BE2C (cell line): ENCODE measurements at regions not wholly inside any gene's neighbourhood (a gene's known extent, or its start where the extent isn't known, plus 50 kb on each side); places are given as distances from the start of the nearest gene placed in this dataset.

Experiments used
- DNase-seq: peaks from one replicate; pipeline ENCODE4 v3.0.0-alpha.2; 2020
- H3K27me3 ChIP-seq: fragments of 250-450 bp; sonication (Bioruptor Pico); 2 replicates; pipeline ENCODE4 v1.5.1; 2020; ENCODE audit warnings: mild to moderate bottlenecking
- H3K36me3 ChIP-seq: fragments of 250-450 bp; sonication (Bioruptor Pico); 2 replicates; pipeline ENCODE4 v1.5.1; 2020; ENCODE audit warnings: mild to moderate bottlenecking
- H3K4me1 ChIP-seq: fragments of 250-450 bp; sonication (Bioruptor Pico); 2 replicates; pipeline ENCODE4 v1.5.1; 2020
- H3K4me3 ChIP-seq: 2 replicates; pipeline ENCODE4 v1.5.1; 2011; ENCODE audit warnings: low read depth, low read length
- H3K9me3 ChIP-seq: fragments of 250-450 bp; sonication (Bioruptor Pico); 2 replicates; pipeline ENCODE4 v1.5.1; 2020
- CTCF ChIP-seq: IDR thresholded peaks from 2 replicates; pipeline ENCODE4 v1.5.1; 2012; ENCODE audit warnings: mild to moderate bottlenecking, low read depth, low read length

- H3K9me3 ChIP-seq = no peaks in the 10 kb centered on the region
- no peaks in the 10 kb centered on the region for H3K27me3 ChIP-seq
- DNase-seq = no peak
- H3K4me3 ChIP-seq = no peak overlapping the region
- H3K36me3 ChIP-seq = no peaks in the 10 kb centered on the region
- no peaks in the 10 kb centered on the region for H3K4me1 ChIP-seq
- no peak for TF ChIP-seq CTCF
Observed at GRCh38 chr12:127621366-127621765, 645.6 kb upstream of the TMEM132C start.

GRCh38 chr12:127623362-127623761 is 643.6 kb upstream of the TMEM132C start:
- DNase-seq = no peak
- no peak for TF ChIP-seq CTCF
- Histone ChIP-seq H3K4me1 (no peaks in the 10 kb centered on the region), H3K9me3 (no peaks in the 10 kb centered on the region), H3K27me3 (no peaks in the 10 kb centered on the region), H3K4me3 (no peak overlapping the region), H3K36me3 (no peaks in the 10 kb centered on the region)

DNA sequence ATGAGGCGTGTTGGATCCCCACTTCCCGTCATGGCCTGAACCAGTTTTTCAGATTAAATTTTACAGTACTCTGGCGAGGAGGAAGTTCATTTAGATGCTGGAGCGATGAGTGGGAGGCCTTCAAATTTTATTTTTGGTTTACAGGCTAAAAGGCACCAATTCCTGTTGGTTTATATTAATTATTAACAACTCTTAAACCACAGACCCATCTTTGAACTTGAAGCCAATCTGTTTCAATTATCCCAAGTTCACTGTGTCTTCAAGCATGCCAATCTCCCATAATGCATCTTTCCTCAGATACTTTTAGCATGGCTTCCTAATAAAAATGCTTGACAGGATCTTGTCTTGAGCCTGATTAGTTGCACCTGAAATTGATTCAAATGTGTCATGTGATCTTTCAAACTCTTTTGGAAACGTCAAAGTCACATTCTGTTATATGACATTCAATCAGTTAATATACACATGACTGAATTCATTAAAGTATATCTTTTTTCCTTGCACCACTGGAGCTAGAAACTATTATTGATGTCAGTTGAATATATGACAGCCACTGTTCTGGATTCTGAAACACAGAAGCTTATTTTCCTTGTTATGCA is 641.7 kb upstream of the TMEM132C start:
- DNase-seq = no peak
- no peak for TF ChIP-seq CTCF

GRCh38 chr12:127628645-127629044 is 638.3 kb upstream of the TMEM132C start:
- Histone ChIP-seq H3K27me3 (no peaks in the 10 kb centered on the region), H3K4me3 (no peak overlapping the region), H3K4me1 (no peaks in the 10 kb centered on the region), H3K9me3 (no peaks in the 10 kb centered on the region; the same call in none of the 2 replicates), H3K36me3 (no peaks in the 10 kb centered on the region)
- DNase-seq = no peak
- no peak for TF ChIP-seq CTCF

More for the DNA sequence above, 641.7 kb upstream of the TMEM132C start:
- Histone ChIP-seq H3K36me3 (no peaks in the 10 kb centered on the region), H3K9me3 (no peaks in the 10 kb centered on the region; the same call in 1 of the 2 replicates), H3K4me1 (no peaks in the 10 kb centered on the region), H3K27me3 (no peaks in the 10 kb centered on the region), H3K4me3 (no peak overlapping the region)

GRCh38 chr12:127629066-127629820 is 637.7 kb upstream of the TMEM132C start:
- Histone ChIP-seq H3K27me3 (no peaks in the 10 kb centered on the region), H3K4me1 (no peaks in the 10 kb centered on the region), H3K4me3 (no peak overlapping the region), H3K9me3 (no peaks in the 10 kb centered on the region; the same call in none of the 2 replicates), H3K36me3 (no peaks in the 10 kb centered on the region)
- no peak for TF ChIP-seq CTCF
- DNase-seq = no peak

DNA sequence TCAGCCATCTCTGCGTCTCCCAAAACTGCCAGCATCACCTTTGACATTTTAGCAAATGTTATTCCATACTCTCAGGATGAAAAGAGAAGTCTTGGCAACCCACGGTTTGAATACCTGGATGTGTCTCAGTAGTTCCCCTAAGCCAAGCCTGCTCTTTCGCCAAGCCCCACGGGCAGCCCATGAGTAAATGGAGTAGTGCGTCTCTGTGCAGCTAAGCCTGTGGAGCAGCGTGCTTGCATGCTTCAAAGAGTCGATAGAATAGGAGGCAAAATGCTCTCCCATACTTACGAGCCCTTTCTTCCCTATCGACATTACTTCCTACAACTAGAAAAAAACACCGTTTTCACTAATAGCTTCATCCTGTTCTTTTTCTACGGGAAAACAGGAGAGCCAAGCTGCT is 634.5 kb upstream of the TMEM132C start:
- TF ChIP-seq CTCF = no peak
- no peaks in the 10 kb centered on the region for H3K4me1 ChIP-seq
- no peak for DNase-seq
- H3K4me3 ChIP-seq = no peak overlapping the region
- no peaks in the 10 kb centered on the region; the same call in none of the 2 replicates for H3K9me3 ChIP-seq
- H3K36me3 ChIP-seq = no peaks in the 10 kb centered on the region
- H3K27me3 ChIP-seq = no peaks in the 10 kb centered on the region
